ENCODE measurements at regions not wholly inside any gene's neighbourhood (a gene's known extent, or its start where the extent isn't known, plus 50 kb on each side); places are given as distances from the start of the nearest gene placed in this dataset.
A peak's percentile ranks its signal among the peaks of the same experiment; 100 is the strongest.

DNA sequence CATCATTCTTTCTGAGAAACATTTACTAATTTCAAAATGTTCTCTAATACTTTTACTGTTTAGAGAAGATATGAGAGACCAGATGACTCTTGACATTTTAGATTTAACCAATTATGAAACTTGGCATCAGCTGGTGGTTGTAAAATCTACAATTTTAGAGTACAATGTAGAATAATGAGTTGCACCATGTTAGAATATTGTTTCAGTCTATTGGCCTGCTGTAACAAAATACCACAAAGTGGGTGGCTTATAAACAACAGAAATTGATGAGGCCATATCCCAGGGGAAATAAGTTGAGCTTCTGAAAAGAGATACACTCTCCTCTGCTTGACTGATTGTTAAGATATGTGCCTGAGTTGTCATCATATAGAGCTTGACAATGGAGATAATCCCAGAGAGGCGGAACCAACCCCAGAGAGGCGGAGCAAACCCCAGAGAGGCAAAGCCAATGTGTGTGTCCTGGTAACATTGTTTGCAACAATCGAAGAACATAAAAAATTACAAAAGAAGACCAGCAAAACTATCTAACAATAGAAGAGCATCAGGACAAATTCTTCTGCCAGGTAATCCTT, 373.0 kb upstream of the SLITRK1 start:
- DNase-seq, result no peak

DNA sequence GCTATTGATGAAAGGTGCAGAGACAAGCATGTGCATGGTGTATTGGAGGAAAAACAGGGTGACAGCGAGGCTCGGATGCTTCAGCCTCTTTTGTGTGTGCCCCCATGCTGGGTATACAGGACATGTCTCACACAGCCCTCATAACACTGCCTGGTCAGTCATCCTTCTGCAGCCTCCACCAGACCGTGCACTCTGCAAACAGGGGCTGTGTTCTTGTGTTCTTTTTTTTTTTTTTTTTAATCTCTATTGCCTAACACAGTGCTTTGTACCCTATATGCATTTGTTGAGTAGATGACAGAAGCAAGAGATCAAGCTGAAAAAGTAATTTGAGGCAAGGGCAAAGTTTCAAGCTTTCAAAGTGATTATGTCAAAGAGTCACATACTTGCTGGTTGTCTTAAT, 367.2 kb upstream of the SLITRK1 start:
- DNase-seq, result no peak

DNA sequence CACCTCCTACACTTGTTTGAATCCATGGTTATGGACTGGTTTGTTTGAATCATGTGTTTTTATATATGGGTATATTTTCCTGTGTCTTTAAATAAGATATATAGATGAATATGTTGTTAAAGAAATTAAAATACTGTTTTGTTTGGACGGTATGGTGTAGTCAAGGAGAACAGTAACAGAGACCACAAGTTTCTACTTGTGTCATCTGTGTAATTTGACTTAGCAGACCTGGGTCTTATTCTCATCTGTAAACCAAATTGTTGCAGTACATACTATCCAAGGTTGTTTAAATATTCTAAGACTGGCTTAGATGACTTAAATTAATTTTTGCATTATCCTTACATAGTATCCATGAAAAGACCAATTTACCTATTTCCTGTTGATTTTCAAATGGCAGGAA, 361.1 kb upstream of the SLITRK1 start:
- DNase-seq, result no peak

DNA sequence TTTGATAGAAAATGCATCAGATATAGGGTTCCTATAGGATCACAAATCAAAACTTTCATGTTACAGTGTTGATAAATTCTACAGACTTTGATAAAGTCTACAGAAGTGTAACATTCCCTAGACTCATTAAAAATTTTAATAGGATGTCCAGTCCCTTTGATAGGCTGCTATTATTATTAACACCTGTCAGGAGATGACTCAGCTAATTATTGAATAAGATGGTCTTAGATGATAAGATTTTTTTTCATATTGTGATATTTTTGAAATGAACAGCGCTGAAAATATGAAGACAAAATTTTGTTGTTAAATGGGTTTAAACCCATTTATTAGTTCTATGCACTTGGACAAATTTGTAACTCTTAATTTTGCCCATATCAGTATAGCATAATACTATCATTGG, 356.8 kb upstream of the SLITRK1 start:
- DNase-seq, result no peak

DNA sequence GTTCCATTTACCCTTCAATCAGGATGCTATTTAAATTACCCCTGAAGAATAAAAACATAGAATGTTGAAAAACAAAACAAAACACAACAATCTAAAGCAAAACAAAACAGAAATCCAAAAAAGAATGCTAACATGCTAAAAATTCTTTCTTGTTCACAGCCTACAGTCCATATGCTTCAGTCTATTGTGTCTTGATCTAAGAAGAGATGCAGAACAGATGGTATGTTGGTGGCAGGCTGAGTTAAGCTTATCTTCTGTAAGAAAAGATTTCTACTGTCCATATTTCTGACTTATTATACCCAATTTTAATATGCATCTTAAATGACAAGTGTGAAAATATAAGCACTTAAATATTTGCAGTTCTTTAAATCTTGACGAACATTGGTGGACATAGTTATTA, 356.1 kb upstream of the SLITRK1 start:
- DNase-seq, result no peak

DNA sequence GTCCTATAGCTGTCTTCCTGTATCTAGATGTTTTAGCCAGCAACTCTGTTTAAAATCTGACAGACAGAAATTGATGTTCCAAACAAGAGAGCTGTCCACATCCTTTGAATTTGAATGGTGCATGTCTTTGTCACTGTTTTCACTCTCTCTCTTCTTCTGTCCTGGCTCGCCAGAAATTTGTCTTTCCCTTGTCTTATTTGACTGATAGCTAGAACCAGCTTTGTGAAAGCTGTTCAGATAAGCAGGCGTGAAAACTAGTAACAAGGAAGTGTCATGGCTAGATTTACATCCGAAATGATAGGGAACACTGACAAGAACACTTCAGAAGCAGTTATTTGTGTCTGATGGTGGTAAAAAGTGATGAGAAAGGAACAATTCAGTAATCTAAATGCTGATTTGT, 354.9 kb upstream of the SLITRK1 start:
- DNase-seq, result no peak

DNA sequence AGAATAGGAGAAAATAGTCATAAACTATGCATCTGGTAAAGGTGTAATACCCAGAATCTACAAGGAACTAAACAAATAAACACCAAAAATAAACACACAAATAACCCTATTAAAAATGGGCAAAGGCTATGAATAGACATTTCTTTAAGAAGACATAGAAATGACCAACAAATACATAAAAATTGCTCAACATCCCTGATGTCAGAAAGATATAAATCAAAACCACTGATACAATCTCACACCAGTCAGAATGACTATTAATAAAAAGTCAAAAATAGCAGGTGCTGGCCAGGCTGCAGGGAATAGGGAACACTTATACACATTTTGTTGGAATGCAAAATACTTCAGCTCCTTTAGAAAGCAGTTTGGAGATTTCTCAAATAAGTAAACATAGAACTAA, 352.1 kb upstream of the SLITRK1 start:
- DNase-seq, result no peak

DNA sequence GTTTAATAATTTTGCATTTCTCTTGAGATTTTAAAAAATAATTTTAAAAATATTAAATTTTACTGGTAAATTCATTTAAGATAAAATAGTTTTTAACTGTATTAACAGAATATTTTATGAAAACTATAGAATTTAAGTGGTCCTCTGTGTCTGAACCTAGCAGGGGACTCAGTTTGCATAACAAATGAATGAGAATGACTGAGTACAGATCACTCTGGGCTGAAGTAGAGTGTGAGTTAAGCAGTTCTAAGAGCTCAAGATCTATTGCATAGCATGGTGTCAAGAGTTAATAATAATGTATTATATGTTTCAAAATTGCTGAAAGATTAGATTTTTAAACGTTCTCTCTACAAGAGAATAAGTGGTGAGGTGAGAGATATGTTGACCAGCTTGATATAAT, 348.3 kb upstream of the SLITRK1 start:
- DNase-seq, result no peak

DNA sequence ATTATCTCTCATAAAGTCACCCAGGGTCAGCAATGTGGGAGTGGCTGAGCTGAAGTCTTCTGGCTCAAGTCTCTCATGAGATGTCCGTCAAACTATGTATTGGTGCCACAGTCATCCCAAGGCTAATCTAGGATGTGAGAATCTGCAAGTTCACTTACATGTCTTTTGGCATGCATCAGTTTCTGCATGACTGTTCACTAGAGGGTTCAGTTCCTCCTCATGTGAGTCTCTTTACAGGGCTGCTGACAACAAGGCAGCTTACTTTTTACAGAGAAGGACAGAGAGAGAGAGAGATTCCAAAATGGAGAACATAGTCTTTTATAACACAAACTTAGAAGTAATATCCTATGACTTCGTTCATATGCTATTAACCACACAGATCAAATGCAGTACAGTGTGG, 328.8 kb upstream of the SLITRK1 start:
- DNase-seq, result no peak

DNA sequence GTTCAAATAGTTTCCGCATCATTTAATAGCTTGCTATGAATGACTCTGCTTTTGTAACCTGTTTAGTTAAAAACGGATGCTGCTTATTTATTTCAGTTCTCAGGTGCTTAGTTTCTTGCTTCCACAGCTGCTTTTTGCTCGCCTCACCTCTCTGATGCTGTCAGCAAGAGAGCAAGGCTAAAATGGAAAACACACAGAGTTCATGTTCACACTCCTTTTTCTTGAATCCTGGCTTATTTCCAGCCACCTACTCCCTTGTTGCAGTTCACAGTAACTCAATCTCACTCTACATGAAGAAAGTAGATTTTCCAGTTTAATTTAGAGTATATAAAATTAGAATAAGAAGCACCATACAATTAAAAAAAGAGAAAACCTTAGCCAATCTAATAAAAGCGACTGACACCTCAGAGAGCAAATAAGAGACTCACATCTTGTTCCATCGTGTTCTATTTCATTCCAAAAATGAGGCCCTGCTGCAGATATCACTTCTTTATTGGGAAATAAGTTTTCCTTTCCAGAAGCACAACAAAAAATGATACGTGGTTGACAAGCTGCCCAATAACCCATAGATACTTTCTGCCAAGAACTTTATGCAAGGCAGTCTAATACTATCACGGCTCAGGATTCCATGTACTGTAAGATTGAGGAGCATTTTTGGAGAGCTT, 326.1 kb upstream of the SLITRK1 start:
- no peak for DNase-seq

DNA sequence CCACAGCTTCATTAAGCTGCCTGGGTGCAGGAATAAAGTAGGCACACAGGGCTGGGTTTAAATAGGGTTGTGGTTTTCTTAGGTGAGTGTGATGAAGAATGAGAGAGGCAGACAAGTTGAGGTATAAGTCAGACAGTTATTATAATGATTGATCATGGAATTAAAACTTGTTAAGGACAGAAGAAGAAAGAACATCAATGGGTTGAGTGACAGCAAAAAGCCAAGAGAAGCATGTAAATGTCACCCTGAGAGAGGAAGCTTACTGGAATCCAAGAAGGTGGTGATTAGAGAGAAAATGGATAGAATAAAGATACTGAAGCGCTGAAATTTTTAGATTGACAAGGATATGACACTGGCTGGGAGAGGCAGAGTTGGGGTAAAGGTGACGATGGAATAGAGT, 325.2 kb upstream of the SLITRK1 start:
- no peak for DNase-seq

DNA sequence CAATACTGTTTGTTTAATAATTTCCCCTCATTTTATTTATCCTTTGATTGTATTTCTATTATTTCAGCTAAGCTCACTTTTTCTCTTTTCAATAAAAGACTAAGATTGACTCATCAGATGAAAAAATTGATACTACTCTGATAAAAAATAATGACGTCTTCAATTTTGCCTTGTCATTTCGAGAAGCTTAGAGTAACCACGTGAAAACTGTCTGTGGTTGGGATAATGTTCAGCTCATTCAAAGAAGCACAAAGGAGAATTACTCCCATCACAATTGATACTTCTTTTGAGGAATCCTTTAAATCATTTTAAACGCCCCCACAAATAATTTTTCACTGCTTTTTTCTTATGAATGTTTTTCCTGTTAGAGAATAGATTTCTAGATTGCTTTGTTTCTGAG, 318.7 kb upstream of the SLITRK1 start:
- DNase-seq, result no peak

DNA sequence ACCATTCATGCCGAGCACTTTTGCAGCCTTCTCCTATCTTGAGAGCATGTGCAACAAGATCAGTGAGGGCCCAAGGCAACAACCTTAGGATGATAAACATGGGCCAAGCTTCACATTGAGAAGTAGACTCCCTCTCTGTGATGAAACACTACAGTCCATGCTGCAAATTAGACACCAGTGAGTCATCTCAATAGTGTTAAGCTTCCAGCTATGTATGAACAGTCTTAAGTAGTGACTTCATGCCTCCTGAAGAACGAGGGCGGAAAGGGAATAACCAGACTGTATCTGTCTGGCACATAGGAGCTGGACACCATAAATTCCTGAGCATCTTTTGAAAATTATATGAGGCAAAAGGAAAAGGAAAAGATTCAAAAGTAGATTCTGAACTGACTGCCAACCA, 309.9 kb upstream of the SLITRK1 start:
- DNase-seq, result no peak

DNA sequence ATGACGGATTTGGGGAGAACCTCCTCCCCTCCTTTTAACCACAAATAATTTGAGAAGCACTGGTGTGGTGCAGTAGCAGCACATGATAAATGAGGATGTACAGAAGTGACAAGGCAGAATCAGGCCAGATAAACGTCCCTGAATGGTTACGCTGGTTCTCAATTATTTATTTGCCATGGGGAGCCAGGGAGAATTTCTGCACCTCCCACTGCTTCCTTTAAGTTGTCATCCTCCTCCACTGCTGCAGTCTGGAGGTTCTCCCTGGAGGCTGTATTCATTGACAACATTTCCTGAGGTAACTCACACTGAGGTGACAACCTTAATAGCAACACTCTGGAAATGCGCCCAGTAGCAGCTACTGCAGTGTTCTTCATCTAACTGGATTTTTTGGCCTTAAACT, 308.9 kb upstream of the SLITRK1 start:
- no peak for DNase-seq

DNA sequence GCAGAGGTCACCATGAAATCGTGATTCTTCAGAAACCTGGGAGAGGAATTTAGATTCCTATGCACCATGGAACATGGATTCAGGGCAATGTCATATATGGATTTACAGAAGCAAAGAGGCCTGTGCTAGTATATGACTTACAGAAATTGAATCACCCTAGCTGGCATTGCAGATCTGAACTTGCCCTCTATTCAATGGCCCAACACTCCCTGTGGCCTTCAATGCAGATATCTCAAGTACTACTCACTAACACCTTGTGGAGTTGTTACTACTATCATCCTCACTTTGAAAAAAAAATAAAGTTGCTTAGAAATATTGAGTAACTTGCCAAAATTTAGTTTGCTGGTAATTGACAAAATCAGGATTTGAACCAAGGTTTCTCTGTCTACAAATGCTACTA, 305.4 kb upstream of the SLITRK1 start:
- no peak for DNase-seq

DNA sequence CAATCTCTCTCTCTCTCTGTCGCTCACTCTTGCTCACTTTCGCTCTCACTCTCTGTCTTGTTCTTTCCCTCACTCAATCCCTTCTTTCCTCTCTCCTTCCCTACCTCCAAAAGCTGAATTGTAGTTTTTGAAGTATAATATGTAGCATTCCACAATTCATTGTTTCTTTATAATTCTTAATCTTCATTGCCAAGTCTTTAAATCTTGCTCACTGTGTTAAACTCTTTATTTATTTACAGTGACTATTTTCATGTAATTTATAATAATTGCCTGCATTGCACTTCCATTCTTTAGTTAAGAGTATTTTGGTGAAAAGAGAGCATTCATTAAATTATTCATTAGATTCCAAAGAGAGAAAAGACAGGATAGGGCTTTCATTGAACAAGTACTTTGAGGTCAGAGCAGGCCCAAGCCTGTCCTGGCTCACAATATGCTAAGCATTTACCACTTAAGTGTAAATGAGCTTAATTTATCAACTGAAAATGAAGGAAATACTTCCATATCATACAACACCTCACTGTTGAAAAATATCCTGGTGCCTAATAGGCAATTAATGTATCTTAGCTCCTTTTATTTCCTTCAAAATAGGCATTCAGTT, 257.4 kb upstream of the SLITRK1 start:
- DNase-seq, result no peak

DNA sequence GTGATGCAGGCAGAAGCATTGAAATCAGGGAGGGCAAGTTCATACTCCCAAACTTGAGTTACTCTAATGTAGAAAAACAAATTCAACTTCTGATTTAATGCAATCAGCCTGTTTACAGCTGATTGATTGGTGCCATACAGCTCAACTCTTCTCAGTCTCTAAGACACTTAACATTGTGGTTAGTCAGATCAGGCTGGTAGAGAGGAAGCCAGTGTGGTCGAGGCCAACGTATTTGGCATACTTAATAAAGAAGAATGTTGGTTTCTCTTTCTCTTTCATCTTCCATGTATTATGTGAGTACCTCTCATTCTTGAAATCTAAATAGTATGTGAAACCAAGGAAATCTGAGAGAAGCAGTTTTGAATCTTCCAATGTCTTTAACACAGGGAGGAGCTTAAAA, 255.0 kb upstream of the SLITRK1 start:
- DNase-seq, result peak; percentile 55

DNA sequence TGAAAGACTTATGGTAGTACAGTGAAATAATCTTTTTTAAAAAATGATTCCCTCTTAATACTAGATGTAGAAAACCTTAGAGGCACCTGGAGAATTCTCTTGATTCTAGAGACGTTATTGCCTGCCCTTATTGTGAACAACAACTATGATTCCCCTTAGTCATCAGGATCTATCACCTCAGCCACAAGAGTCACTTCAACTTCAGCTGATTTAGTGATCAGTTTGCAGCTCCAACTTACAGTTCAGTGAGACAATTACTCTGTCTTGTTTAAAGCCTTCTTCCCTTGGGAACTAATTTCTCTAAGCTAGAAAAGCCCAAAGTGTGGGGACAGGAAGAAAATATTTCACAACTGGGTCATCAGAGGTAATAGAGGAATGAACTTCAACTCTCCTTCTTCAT, 254.3 kb upstream of the SLITRK1 start:
- no peak for DNase-seq

DNA sequence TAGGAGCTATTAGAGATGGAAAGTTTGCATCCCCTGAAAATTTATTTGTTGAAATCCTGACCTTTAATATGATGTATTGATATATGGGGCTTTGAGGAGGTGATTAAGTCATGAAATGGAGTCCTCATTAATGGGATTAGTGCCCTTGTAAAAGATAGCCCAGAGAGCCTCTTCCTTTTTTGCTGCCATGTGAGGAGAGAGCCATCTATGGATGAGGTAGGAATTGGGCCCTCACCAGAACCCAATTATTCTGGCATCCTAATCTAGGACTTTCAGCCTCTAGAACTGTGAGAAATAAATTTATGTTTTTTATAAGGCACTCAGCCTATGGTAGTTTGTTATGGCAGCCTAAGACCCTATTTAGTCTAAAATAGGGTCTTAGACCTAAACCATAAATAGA, 250.2 kb upstream of the SLITRK1 start:
- DNase-seq, result no peak

DNA sequence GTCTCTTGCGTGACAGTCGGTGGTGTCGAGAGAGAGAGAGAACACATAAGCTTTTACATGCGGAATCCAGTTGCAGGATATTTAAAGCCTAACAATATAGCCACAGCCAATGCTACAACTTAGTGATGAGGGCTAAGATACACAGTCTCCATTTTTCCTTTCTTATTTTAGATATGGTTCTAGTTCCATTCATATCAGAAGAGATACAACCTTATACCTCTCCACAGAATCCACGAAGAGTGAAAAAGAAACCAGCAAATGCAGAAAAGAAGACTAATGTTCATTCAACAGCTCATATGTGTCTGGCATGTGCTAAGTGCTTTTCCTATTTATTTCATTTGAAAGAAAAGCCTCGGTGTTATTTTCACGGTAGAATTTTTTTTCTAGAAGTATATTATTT, 249.0 kb upstream of the SLITRK1 start:
- DNase-seq, result no peak

DNA sequence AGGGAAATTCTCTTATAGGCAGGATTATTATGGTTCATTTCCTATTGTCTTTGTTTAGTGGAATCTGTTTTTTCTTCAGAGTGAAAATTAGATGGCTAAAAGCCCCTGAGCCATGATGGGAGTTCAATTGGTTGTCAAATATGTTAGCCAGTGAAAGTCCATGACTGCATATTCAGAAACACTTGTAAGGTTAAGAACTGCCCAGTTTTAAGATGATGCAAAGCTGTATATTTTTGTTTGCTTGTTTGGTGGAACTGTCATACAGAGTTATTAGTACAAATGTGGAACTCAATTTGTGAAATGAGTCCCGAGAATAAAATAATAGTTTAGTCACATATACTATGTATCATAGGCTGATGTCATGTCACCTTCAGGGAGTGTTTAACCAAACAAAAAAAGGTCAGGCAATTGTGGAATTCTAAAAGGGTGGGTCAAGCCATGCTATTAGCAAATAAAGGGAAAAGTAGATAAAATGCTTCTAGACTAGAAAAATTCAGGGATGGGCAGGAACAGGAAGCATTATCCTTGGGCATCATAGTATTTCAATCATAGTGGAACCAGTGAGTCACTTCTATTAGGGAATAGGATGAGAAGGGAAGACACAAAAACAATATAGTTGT, 248.3 kb upstream of the SLITRK1 start:
- DNase-seq, result no peak

DNA sequence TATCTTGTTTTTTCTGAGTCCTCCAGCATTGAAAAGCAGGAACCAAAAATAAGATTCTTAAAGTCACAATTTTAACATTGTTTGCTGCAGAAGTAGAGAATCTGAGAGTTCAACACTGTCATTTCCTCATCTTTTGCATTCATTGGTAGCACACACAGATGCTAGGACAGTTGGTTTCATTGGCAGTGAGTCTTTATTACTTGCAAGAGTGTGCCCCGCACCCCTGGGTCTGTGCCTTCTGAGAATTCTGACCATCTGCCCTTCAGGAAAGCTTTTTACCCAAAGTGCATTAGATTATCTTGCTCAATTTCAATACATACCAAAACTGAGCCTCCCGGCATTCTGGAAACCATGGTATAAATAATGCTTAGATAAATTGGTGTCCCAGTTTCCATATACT, 247.7 kb upstream of the SLITRK1 start:
- DNase-seq, result no peak

DNA sequence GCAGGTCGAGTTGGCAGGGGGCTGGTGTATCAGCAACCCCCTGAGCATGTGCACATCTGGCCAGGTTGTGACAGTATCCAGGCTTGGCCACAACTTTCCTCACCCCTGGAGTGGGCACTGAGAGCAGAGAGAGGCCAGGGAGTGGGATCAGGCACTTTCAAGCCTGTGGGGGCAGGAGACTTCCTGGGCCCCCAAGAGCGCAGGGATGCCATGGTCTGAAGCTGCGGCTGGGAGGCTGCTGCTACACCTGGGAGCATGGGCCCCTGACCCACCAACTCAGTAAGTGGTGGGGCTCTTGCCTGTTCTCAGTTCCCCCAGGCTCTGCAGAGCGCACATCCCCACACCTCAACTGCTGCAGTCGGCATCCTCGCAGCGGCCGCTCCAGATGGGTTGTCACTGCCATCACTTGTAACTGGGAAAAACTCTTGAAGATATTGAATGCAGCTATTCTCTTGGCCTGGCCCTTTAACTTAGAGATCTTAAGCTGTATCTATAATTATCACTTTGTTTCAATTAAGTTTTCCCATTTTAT, 245.4 kb upstream of the SLITRK1 start:
- DNase-seq, result no peak

DNA sequence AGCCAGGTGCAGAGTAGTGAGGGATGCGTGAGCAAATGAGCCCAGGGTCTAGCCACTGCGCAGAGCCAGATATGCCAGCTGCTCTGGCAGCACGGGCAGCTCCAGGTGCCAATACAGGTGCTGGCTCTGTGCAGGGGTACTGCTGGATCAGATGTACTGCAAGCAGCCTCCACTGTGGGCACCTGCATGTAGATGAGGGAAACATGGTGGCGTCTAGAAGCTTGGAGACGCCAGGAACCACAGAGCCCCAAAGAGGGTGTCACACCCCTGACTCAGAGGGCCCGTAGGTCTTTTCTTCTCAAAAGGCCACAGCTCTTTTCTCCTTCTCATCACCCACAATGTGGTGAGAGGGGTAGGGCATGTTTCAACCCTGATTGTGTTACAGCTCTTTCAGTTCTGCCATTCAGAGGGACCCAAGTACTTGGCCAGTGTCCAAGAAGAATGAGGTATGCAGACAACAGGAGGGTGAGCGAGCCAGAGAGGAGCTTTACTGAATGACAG, 244.4 kb upstream of the SLITRK1 start:
- DNase-seq, result no peak

All from CD4-positive, alpha-beta T cell treated with Interferon gamma for 1 hour (primary cell).